HCT116 (cell line): ENCODE measurements at regions not wholly inside any gene's neighbourhood (a gene's known extent, or its start where the extent isn't known, plus 50 kb on each side); places are given as distances from the start of the nearest gene placed in this dataset.

ENCODE experiments used
- ATAC-seq: fragments of 200-7000 bp; cut with Tn5 transposase; 2 replicates; pipeline ENCODE4 v1.9.1; 2020; ENCODE audit warnings: mild to moderate bottlenecking, moderate library complexity
- BruUV-seq: library from RNA; stranded (reverse); fragments of 400-500 nt; replicated peaks from 2 replicates; lab custom pipeline; 2021; lab: Mats Ljungman, UMichigan
- CTCF ChIA-PET: fragments of 300-600 bp; sonication (Branson Sonifier 250); formaldehyde crosslinking; loops from one replicate; lab custom pipeline; 2021; ENCODE audit warnings: antibody characterized with exemption; lab: Charles Lee
- POLR2A ChIA-PET: fragments of 300-600, 350-600 bp; sonication (Branson Sonifier 250); formaldehyde crosslinking; loops from one replicate; lab custom pipeline; 2021; ENCODE audit warnings: antibody characterized with exemption; lab: Charles Lee
- RAD21 ChIA-PET, 2 experiments: fragments of 300-600 bp; sonication (Branson Sonifier 250); formaldehyde crosslinking; loops; one replicate each; lab custom pipeline; 2023; ENCODE audit warnings: low total read pairs in 2 of 2; ENCODE audit not compliant: uncharacterized antibody in 2 of 2, unreplicated experiment in 2 of 2, low non-redundant PET in 1 of 2; lab: Charles Lee
- DNase-seq: peaks from one replicate; pipeline ENCODE4 v3.0.0-alpha.2; 2010; ENCODE audit warnings: low read depth, low spot score
- H2AFZ ChIP-seq: fragments of 200-600 bp; shearing (Covaris generic), sonication (generic); 2 replicates; pipeline ENCODE4 v1.6.1; 2017; ENCODE audit warnings: low read depth, mixed run types, mixed read lengths, antibody characterized with exemption, low read length; ENCODE audit not compliant: poor library complexity, severe bottlenecking
- H3K27ac ChIP-seq: 2 replicates; pipeline ENCODE4 v1.5.1; 2012; ENCODE audit warnings: low read depth, low read length
- H3K27me3 ChIP-seq: fragments of 200-600 bp; sonication (generic); 2 replicates; pipeline ENCODE4 v1.6.1; 2016; ENCODE audit warnings: mixed run types, low read length, mixed read lengths; ENCODE audit not compliant: insufficient read depth
- H3K36me3 ChIP-seq, 2 experiments: fragments of 200-500 bp in 1 of 2; fragments of 200-600 bp in 1 of 2; sonication (Bioruptor generic) in 1 of 2; sonication (generic) in 1 of 2; 2 replicates each; pipeline versions ENCODE4 v1.5.1 to v1.6.1; 2014 to 2016; ENCODE audit warnings: low read length in 2 of 2, inconsistent platforms in 1 of 2, mixed read lengths in 1 of 2, mixed run types in 1 of 2; ENCODE audit not compliant: insufficient read depth in 2 of 2, control insufficient read depth in 1 of 2
- H3K4me1 ChIP-seq, 2 experiments: fragments of 200-600 bp in 1 of 2; sonication (generic) in 1 of 2; 2 replicates each; pipeline versions ENCODE4 v1.5.1 to v1.6.1; 2012 to 2017; ENCODE audit warnings: low read length in 2 of 2, inconsistent platforms in 1 of 2, mild to moderate bottlenecking in 1 of 2, mixed read lengths in 1 of 2, mixed run types in 1 of 2, moderate library complexity in 1 of 2; ENCODE audit not compliant: insufficient read depth in 2 of 2, control insufficient read depth in 1 of 2
- H3K4me2 ChIP-seq: fragments of 200-600 bp; sonication (generic); 2 replicates; pipeline ENCODE4 v1.6.1; 2017; ENCODE audit warnings: mixed run types, low read length, mixed read lengths
- H3K4me3 ChIP-seq, 2 experiments: fragments of 200-600 bp in 1 of 2; sonication (generic) in 1 of 2; replicated peaks in 1 of 2; 2 replicates each; pipeline ENCODE4 v1.5.1; 2011 to 2016; ENCODE audit warnings: low read length in 2 of 2, control low read depth in 1 of 2, low read depth in 1 of 2, mild to moderate bottlenecking in 1 of 2, mixed read lengths in 1 of 2, mixed run types in 1 of 2
- H3K79me2 ChIP-seq: fragments of 200-600 bp; sonication (generic); 2 replicates; pipeline ENCODE4 v1.6.1; 2017; ENCODE audit warnings: mild to moderate bottlenecking, mixed run types, low read length, moderate library complexity, mixed read lengths; ENCODE audit not compliant: insufficient read depth
- H3K9ac ChIP-seq: fragments of 200-600 bp; sonication (generic); 2 replicates; pipeline ENCODE4 v1.6.1; 2016; ENCODE audit warnings: low read length, mixed read lengths
- H3K9me2 ChIP-seq: fragments of 200-600 bp; sonication (generic), shearing (Covaris generic); 2 replicates; pipeline ENCODE4 v1.6.1; 2017; ENCODE audit warnings: mixed run types, mild to moderate bottlenecking, moderate library complexity; ENCODE audit not compliant: insufficient read depth
- H3K9me3 ChIP-seq, 2 experiments: fragments of 200-500 bp in 1 of 2; fragments of 200-600 bp in 1 of 2; sonication (Bioruptor generic) in 1 of 2; sonication (generic) in 1 of 2; 2 replicates each; pipeline ENCODE4 v1.6.1; 2014 to 2017; ENCODE audit warnings: low read length in 2 of 2, mixed read lengths in 2 of 2, inconsistent platforms in 1 of 2, low read depth in 1 of 2, mild to moderate bottlenecking in 1 of 2, mixed run types in 1 of 2, moderate library complexity in 1 of 2; ENCODE audit not compliant: control insufficient read depth in 1 of 2, insufficient read depth in 1 of 2
- H4K20me1 ChIP-seq: fragments of 200-600 bp; sonication (generic), shearing (Covaris generic); 2 replicates; pipeline ENCODE4 v1.6.1; 2017; ENCODE audit warnings: mixed run types, mild to moderate bottlenecking, moderate library complexity; ENCODE audit not compliant: insufficient read depth
- CBX3 ChIP-seq: IDR thresholded peaks from 2 replicates; pipeline ENCODE4 v1.6.1; 2012; ENCODE audit warnings: low read depth
- EGR1 ChIP-seq: IDR thresholded peaks from 2 replicates; pipeline ENCODE4 v1.6.1; 2012; ENCODE audit warnings: low read depth
- EZH2 ChIP-seq: fragments of 200-600 bp; sonication (generic); IDR thresholded peaks from 2 replicates; pipeline ENCODE4 v1.6.1; 2017; ENCODE audit warnings: antibody characterized with exemption, mixed run types
- EZH2phosphoT487 ChIP-seq: fragments of 200-600 bp; IDR thresholded peaks from 2 replicates; pipeline ENCODE4 v1.6.1; 2018; ENCODE audit warnings: antibody characterized with exemption, borderline replicate concordance
- FOSL1 ChIP-seq: IDR thresholded peaks from 2 replicates; pipeline ENCODE4 v1.6.1; 2012; ENCODE audit warnings: low read depth
- JUND ChIP-seq: IDR thresholded peaks from 2 replicates; pipeline ENCODE4 v1.6.1; 2012
- POLR2A ChIP-seq: IDR thresholded peaks from 2 replicates; pipeline ENCODE4 v1.7.0; 2011; ENCODE audit warnings: borderline replicate concordance; ENCODE audit not compliant: insufficient read depth, insufficient read length; ENCODE audit errors: extremely low read depth
- RAD21 ChIP-seq: IDR thresholded peaks from 2 replicates; pipeline ENCODE4 v1.6.1; 2012; ENCODE audit warnings: low read depth, mild to moderate bottlenecking
- ZFX ChIP-seq: fragments of 450-650 bp; IDR thresholded peaks from 2 replicates; pipeline ENCODE4 v1.6.1; 2017
- ZNF274 ChIP-seq: fragments of 200-500 bp; sonication (Bioruptor generic); IDR thresholded peaks from 2 replicates; pipeline ENCODE4 v1.6.1; 2014; ENCODE audit warnings: mild to moderate bottlenecking, low read depth, low read length, inconsistent platforms
- intact Hi-C: fragments of 100-400 bp; cut with micrococcal nuclease; formaldehyde crosslinking; loops from 2 replicates; pipeline ENCODE4 v1.10.0; 2022
- TF ChIP-seq, protein P1 (sequence below), 3 experiments: fragments of 200-600 bp in 1 of 3; sonication (generic) in 1 of 3; IDR thresholded peaks in 2 of 3; conservative IDR thresholded peaks in 1 of 3; 2 replicates each; pipeline ENCODE4 v1.5.1; 2012 to 2017; ENCODE audit warnings: low read depth in 2 of 3, low read length in 2 of 3, antibody characterized with exemption in 1 of 3, borderline replicate concordance in 1 of 3, control low read depth in 1 of 3, mild to moderate bottlenecking in 1 of 3, mixed read lengths in 1 of 3, mixed run types in 1 of 3, moderate library complexity in 1 of 3; ENCODE audit not compliant: insufficient read depth in 1 of 3
- TF ChIP-seq, protein P2 (sequence below): IDR thresholded peaks from 2 replicates; pipeline ENCODE4 v1.6.1; 2012
- TF ChIP-seq, protein P3 (sequence below): IDR thresholded peaks from 2 replicates; pipeline ENCODE4 v1.6.1; 2011; ENCODE audit warnings: mild to moderate bottlenecking, low read length, moderate library complexity; ENCODE audit not compliant: insufficient replicate concordance; ENCODE audit errors: extremely low read depth

DNA sequence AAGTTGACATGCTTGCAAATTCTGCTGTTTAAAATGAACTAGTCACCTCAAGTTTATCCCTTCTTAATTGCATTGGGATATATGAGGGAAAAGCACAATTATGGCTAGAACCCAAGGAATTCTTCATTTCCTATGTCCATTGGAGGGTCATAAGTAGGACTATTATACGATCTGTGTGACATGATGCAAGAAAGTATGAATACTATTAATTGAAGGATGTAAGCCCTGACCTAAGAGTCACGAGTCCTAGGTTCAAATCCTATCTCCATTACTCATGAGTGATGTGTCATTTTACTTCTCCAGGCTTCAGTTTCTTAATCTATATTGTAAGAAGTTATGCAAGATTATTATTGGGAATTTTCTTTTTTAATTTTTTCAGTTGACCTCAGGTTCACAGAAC is 542.9 kb upstream of the GRIA3 start:
- H3K9me2 ChIP-seq = no peaks in the 10 kb centered on the region
- no peak for TF ChIP-seq EGR1
- TF ChIP-seq, protein P1, sequence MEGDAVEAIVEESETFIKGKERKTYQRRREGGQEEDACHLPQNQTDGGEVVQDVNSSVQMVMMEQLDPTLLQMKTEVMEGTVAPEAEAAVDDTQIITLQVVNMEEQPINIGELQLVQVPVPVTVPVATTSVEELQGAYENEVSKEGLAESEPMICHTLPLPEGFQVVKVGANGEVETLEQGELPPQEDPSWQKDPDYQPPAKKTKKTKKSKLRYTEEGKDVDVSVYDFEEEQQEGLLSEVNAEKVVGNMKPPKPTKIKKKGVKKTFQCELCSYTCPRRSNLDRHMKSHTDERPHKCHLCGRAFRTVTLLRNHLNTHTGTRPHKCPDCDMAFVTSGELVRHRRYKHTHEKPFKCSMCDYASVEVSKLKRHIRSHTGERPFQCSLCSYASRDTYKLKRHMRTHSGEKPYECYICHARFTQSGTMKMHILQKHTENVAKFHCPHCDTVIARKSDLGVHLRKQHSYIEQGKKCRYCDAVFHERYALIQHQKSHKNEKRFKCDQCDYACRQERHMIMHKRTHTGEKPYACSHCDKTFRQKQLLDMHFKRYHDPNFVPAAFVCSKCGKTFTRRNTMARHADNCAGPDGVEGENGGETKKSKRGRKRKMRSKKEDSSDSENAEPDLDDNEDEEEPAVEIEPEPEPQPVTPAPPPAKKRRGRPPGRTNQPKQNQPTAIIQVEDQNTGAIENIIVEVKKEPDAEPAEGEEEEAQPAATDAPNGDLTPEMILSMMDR (IDR thresholded peaks at IDR 0.05 in 2 of 3, conservative IDR thresholded peaks at IDR 0.05 in 1 of 3; ENCODE audit: borderline replicate concordance in 1 of 3, insufficient read depth in 1 of 3, low read depth in 2 of 3, low read length in 2 of 3) = no peak
- TF ChIP-seq, protein P2, sequence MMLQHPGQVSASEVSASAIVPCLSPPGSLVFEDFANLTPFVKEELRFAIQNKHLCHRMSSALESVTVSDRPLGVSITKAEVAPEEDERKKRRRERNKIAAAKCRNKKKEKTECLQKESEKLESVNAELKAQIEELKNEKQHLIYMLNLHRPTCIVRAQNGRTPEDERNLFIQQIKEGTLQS = no peak
- TF ChIP-seq ZNF274 = no peak
- no peak for TF ChIP-seq ZFX
- no peak for TF ChIP-seq EZH2phosphoT487
- TF ChIP-seq POLR2A = no peak
- TF ChIP-seq, protein P3, sequence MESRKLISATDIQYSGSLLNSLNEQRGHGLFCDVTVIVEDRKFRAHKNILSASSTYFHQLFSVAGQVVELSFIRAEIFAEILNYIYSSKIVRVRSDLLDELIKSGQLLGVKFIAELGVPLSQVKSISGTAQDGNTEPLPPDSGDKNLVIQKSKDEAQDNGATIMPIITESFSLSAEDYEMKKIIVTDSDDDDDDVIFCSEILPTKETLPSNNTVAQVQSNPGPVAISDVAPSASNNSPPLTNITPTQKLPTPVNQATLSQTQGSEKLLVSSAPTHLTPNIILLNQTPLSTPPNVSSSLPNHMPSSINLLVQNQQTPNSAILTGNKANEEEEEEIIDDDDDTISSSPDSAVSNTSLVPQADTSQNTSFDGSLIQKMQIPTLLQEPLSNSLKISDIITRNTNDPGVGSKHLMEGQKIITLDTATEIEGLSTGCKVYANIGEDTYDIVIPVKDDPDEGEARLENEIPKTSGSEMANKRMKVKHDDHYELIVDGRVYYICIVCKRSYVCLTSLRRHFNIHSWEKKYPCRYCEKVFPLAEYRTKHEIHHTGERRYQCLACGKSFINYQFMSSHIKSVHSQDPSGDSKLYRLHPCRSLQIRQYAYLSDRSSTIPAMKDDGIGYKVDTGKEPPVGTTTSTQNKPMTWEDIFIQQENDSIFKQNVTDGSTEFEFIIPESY = no peak
- TF ChIP-seq FOSL1 = no peak
- TF ChIP-seq EZH2 = no peak
- no peak for TF ChIP-seq RAD21
- no peak for TF ChIP-seq CBX3
- TF ChIP-seq JUND = no peak
- CTCF ChIA-PET = no interaction called here
- ATAC-seq = no peak
- H3K4me2 ChIP-seq = no peak overlapping the region
- H3K79me2 ChIP-seq = no peaks in the 10 kb centered on the region
- no peaks in the 10 kb centered on the region for H3K9me3 ChIP-seq
- H3K4me1 ChIP-seq = no peaks in the 10 kb centered on the region
- no peaks in the 10 kb centered on the region for H4K20me1 ChIP-seq
- no peak for DNase-seq
- no peak overlapping the region for H2AFZ ChIP-seq
- RAD21 ChIA-PET = no interaction called here
- no peaks in the 10 kb centered on the region for H3K36me3 ChIP-seq
- no peak overlapping the region for H3K9ac ChIP-seq
- POLR2A ChIA-PET = no interaction called here
- no TSS peak for BruUV-seq
- H3K4me3 ChIP-seq = no peak overlapping the region
- intact Hi-C loops = no loop called here
- H3K27me3 ChIP-seq = no peaks in the 10 kb centered on the region
- no peak overlapping the region for H3K27ac ChIP-seq
